GM18870 (cell line): ENCODE measurements at regions not wholly inside any gene's neighbourhood (a gene's known extent, or its start where the extent isn't known, plus 50 kb on each side); places are given as distances from the start of the nearest gene placed in this dataset.

Source experiments
- ATAC-seq: cut with Tn5 transposase; IDR thresholded peaks from one replicate; pipeline ENCODE4 v1.9.1; 2021; ENCODE audit warnings: moderate library complexity; ENCODE audit not compliant: unreplicated experiment

DNA sequence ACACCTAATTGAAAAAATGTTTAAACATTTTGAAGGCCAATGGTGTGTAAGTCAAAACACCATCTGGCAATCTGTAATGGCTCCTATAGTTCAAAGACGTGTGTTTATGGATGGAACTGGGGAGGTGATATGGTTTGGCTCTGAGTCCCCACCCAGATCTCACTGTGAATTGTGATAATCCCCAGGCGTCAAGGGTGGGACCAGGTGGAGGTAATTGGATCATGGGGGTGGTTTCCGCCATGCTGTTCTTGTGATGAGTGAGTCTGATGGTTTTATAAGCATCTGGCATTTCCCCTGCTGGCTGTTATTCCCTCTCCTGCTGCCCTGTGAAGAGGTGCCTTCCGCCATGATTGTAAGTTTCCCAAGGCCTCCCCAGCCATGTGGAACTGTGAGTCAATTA lies 52.2 kb downstream of the ADRA2C start:
- ATAC-seq: no peak

DNA sequence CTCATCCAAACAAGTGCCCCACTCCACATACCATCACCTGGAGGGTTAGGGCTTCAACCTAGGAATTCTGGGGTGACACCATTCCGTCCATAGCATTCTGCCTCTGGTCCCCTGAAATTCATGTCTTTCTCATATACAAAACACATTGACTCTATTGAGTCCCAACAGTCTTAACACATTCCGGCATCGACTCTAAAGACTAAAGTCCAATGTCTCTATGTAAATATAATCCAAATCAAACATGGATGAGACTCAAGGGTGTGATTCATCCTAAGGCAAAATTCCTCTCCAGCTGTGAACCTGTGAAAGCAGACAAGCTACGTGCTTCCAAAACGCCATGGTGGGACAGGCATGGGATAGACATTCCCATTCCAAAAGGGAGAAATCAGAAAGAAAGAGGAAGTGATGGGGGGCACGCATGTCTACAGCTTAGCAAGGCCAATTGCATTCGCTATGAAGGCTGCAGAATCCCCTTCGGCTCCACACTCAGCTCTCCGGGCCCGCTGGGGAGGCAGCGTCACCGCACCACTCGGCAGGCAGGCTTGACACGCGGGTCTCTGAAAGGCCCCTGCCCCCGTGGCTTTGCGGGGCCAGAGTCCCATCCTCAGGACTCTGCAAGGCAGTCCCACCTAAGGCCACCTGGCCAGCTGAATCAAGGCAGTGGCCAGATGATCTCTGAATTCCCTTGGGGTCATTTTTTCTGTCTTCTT lies 53.2 kb downstream of the ADRA2C start:
- ATAC-seq: no peak

DNA sequence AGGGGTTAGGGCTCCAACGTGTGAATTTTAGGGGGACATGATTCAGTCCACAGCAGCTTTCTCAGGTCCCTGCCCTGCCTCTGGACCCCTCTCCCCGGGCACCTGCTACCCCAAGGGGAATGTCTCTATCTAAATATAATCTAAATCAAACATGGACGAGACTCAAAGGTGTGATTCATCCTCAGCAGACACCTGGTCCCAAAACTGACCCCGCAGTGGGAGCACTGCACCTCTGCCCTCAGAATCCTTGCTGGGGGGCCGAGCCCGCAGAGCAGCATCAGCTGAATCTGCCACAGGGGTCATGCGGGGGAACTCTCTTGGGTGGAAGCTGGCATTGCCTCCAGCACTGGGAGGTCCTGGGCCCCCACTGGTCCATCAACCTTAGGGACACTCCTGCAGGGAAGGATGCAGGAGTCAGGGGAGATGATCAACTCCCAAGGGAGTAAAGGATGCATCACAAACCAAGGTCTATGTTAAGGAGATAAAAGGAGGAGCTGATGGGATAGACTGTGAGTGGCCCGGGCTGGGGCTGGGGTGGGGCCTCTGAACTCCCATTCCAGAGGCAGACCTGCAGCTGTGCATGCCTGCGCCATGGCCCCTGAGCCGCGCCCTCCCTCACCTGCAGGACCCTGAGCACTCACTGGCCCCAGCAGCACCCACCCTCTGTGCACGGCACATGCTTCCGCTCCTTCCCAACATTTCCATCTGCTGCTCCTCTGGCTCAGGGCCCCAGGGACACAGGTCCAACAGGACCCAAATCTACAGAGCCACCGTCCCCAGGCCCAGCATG lies 54.0 kb downstream of the ADRA2C start:
- ATAC-seq: no peak

DNA sequence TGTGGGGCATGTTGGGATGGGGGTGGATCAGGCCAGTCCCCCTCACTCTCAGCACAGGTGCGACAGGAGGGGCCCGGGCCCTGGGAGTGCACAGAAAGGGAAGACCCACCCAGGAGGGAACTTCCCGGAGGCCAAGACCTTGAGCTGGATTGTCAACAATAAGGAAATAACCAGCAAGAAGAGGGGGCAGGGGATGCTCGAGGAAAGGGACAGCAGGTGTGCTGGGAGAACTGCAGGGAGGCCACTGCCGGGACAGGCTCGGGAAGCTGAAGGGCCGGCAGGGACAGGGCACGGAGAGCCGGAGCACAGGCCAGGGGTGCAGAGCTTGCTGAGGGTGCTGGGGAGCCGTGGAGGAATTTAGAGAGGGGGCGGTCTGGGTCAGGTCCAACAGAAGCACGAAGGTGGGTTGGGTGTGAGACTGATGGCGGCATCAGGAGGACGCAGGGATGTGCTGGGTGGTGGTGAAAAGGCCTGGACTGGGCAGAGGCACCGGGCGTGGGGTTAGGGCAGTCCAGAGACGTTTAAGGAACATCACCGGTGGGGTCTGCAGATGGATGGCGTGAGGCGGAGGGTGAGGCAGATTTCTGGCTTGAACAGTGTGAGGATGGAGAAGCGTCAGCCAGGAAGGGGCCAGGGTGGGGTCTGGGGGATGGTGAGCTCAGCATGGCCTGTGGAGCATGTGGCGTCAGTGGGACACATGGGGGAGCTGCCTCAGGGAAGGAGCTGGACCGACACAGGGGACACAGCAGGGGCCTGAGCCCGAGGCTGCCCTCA lies 54.8 kb downstream of the ADRA2C start:
- ATAC-seq: no peak

DNA sequence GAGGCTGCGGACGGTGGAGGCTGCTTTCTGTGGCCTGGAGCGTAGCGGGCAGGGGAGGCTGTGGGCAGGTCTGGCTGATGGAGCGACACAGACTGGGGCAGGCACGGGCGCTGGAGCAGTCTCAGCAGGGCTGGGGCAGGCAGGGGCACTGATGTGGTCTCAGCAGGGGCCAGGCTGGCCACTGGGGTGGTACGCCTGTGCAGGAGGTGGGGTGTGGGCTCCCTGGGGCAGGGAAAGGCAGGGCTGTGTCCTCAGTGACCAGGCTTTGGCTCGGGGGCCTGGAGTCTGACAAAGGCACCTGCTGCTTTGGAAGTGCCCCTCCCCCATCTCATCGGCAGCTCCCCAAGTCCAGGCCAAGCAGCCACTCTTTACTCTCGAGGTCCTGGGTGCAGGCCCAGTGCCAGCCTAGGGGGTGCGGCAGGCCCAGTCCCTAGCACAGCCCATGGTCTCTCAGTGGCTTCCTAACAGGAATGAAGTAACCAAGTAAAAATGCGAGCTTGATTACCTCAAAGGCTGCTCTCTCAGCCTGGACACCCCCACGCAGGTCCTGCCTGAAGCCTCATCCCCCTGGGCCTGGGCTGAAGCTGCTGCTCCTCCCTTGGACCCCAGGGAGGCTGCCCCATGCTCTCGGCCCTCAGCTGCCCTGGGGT lies 55.5 kb downstream of the ADRA2C start:
- ATAC-seq: no peak

DNA sequence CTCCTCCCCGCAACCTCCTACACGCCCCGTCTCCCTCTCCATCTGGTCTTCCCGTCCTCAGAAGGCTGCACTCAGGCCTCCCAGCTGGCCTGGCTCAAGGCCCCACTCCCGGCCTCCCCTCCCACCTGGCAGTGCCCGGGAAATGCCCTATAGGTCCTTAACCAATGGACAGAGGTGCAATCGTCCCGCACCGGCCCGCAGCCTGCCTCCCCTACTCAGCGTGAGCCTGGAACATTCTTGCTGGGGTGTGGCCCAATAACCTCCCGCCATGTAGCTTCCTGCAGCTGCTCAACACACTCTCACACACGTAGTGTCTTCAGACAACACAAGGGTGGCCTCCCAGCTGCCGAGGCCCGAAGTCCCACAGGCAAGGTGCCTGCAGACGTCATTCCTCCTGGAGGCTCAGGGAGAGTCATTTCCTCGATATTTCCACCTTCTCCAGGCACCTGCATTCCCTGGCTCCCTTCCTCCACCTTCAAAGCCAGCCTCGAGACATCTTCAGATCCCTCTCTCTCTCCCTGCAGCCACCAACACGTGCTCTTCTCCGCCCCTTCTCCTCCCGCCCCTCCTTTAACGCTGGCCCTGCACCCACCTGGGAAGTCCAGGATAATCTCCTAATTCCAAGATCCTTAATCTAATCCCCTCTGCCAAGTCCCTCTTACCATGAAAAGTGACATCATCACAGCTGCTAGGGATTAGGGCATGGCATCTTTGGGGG lies 56.2 kb downstream of the ADRA2C start:
- ATAC-seq: no peak

DNA sequence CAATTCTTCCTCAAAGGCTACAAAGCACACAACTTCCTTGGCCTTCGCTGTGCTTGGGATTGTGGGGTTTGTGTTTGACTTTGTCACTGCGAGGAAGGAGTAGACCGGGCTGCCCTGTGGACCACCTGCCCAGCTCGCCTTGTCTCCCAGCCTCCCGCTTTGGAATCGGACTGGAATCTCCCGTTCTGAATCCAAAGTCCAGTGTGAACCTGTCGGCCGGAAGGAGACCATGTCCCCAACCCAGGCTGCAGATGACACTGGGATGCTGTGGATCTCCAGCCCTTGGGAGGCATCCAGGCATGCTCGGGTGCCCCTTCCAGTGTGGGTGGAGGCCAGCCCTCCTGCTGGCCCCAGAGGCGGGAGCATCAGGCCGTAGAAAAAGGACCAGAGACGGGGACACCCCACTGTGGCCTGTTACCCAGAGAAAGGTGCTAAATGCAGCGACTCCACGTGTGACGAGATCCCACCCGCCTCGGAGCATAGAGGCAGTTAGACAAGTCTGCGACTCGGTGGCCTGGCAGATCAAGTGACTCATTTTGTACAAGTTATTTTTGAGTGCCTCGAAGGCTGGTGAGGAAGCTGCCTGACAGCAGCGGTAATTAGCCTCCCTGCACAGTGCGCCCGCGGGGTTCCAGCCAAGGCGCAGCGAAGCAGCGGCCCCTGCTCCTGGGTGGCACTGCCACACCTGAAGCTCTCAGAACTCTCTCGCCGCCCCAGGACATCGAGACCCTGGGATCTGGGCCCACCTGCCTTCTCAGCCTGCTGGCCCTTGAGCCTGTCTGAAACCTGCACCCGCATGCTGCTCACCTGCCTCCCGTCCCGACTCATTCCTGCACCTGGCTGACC lies 57.5 kb downstream of the ADRA2C start:
- no peak for ATAC-seq

DNA sequence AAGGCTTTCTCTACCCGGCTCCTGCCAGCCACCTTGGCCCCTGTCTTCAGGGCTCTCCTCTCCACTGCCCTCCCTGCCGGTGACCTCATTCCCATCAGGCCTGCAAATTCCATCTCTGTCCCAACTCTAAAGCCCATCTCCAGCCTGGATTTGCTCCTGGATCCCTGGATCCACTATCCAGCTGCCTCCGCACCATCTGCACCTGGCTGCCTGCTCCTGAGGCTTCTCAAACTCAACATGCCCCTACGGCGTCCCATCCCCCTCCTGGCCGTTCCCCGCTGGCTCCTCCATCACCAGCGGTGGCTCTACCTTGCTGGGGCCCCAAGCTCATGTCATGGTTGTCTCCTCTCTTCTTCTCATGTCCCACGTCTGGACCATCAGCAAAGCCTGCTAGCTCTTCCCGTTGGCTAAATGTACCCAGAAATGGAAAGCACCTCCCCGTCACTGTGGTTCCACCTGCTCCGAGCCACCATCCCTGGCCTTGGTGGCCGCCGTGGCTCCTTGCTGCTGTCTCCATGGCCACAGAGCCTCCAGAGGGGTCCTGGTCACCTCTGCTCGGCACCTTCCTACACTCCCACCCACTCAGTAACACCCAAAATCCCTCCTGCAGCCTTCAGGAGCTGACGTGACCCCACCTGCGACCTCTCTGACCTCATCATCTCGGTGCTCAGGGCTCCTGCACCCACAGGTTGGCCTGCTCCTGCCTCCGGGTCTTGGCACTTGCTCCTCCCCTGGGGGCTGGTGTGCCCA lies 58.5 kb downstream of the ADRA2C start:
- ATAC-seq: no peak

DNA sequence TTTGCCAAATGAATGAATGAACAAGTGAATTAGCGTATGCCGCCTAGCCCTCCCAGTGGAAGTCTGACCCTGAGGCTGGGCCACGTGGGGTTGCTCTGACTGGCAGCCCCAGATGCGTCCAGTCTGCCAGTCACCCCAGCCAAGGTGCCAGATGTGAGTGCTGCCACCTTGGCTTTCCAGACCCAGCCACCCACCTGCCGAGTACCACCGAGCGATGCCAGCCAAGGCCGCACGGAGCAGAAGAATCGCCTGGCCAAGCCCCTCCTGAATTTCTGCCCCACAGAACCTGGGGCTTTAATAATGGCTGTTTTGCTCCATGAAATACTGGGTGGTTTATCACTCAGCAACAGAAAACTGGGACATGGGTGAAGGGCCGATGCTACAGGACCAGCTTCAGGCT lies 59.3 kb downstream of the ADRA2C start:
- no peak for ATAC-seq

DNA sequence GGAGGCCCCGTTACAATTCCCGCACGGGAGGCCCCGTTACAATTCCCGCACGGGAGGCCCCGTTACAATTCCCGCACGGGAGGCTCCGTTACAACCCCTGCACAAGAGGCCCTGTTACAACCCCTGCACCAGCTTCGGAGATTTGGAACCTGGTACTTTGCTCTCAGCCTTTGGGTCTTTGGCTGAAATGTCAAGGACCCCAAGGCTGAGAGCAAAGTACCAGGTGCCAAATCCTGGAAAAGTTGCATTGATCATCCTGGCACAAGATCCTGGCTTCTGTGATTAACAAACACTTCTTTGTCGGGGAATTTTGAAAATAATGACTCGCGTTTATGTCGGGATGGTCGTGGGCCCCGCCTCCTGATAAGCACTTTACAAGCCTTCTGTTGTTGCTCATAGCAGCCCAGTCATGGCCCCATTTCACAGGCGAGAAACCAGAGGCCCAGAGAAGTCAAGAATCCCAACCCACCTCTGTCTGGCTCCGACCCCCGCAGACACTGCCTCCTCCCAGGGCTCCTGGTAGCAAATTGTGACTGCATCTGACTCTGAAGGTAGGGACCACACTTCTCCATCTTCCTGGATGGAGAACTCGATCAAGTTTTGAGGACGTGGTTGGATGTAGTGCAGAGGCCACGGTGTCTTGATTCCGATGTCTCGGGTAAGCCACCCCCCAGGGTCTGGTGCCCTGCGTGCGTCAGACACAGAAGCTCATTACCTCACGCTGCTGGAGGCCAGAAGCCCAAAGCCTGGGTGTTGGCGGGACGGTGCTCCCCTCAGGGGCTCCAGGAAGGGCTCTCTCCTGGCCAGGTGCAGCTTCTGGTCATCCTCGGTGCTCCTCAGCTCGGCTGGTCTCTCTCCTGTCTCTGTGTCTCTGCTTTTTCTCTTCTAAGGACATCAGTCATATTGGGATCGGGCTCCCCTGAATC lies 60.3 kb downstream of the ADRA2C start:
- ATAC-seq: no peak

DNA sequence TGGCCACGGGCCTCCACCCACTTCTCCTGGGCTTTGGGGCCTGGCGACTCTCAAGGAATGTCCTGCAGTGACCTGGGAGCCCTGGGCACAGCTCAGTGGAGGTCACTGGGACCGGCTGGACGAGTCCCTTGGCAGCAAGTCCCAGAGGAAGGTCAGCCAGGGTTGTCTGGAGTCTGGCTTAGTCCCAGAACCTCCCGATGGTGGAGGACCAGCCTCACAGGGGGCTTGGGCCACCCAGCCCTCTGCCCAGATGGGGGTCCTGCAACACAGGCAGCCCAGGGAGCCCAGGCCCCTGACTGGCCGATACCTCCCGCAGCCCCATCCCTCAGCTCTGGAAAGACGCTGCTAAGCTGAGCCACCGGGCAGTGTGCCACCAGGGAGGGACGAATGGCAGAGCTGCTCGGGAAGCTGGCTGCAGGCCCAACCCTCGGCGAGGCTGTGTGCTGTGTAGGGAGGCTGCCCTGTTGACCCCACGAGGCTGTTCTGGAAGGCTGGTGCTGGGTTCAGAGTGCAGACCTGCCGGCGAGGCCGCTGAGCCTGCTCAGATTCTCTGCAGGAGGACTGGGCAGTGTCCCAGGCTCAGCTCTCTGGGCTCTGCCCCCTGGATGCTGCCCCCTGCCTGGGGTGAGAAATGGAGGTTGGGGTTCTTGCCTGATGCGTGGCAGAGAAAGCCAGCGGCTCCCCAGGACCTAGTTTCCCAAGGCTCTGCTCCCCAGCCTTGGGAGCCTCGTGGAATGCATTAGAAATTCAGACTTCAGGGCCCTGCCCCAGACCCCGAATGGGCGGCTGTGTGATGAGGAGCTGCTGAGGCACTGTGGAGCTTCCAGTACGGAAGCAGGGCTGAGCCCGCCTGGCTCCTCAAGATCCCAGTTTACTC lies 61.7 kb downstream of the ADRA2C start:
- ATAC-seq: no peak

DNA sequence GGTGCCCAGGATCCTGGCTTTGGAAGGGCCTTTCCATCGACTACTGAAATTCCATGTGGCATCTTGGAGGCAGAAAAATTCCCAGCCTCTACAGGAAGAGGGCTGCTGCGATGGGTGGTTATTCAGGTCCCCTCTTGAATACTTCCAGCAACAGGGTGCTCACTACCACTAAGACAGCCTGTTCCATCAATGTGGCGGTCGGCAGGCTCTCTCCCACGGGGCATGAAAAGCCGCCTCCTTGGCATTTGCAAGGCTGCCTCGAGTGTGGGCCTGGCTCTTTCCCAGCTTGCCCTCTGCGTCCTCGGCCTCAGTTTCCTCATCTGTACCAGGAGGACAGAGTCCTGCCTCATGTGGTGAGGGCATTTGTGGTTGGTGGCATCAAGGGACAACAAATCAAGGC lies 62.4 kb downstream of the ADRA2C start:
- no peak for ATAC-seq

DNA sequence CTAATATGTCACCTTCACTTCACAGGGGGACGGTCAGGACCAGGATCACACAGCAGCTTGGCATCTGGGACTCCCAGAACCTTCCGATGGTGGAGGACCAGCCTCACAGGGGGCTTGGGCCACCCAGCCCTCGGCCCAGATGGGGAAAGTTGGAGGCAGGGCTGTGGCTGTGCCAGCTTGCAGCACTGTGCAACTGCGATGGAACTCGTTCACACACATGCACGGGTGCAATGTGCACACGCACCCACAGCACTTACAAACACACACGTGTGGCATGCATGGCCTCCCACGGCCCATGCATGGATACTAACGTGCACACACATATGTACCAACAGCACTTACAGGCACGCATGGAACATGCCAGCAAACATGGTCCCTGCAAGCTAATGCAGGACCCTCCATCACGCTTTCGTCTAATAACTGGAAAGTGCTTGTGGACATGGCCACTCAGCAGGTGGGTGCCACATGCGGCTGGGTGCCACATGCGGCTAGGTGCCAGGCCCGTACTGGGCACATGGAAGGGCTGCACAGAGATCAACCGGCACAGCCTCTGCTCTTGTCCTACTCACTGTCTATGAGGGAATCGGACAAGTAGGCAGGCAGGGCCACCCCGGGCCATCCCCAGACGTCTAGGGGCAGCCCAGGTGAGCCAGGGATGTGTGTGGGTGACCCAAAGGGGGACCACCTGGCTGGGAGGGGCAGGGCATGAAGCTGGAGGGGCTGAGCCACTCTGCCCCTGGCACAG lies 63.2 kb downstream of the ADRA2C start:
- ATAC-seq: no peak

DNA sequence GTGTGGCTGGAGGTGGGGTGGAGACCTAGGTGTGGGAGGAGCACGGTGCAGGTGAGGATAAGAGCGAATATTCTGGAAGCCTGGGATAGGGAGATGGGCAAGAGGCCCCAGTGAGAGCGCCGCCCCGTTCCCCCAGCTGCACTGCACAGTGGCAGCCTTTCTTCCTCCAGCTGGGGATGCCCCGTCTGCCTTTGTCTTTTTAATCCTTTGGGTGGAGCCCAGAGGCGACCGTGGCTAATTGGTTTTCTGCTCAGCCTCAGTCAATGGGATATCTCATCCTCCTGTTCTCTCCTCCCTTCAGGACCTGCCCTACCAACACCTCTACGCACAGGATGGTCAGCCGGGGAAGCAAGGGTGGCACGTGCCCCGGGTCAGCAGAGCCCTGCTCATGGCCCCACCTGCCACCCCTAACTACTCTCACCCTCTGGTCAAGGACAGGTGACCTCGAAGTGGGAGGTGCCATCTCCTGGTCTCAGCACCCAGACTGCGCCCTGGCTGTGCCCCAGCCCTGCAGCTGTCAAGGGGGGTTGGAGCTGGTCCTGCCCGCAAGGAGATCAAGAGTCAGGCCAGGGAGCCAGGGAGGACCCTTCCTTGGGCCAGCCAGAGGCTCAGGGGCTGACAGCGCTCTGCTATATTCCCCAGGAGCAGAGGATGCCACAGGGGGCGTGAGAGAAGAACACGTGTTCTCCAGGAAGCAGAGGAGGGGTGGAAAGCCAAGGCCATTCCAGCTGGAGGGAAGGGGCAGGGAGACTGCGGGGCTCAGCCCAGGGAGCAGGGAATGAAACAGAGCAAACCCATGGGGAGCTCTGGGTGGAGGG lies 64.0 kb downstream of the ADRA2C start:
- no peak for ATAC-seq

DNA sequence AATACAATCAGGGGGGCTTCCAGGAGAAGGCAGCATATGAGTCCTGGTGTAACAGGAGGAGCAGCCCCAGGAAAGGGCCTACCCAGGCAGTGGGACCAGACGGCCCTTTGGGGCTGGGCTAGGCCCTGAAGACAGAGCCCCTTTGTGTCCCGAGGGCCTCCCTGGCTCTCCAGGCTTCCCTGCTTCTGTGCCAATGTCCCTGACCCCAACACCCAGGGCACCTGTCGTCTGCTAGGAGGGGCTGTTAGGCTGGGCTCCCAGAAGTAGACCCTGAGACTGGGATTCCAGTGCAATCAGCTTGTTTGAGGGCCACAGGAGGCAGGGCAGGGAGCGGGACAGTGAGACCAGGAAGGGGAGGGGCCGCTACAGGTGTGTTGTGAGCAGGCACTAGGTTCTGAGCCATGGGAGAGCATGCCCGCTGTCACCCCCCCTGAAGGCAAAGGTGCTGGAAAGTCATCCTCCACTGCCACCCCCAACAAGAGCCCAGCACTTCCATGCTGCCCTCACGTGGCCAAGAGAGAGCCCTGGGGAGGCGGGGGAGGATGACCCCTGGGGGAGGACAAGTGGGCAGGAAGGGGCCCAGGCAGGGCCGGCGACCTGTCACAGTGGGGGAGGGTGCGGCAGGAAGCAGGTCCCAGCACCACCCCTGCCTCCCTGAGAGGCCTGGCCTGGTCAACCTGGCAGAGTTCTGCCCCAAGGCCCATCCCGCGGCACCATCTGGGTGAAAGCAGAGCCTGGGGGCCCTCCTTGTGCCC lies 64.8 kb downstream of the ADRA2C start:
- ATAC-seq: no peak
